ENCODE measurements at regions not wholly inside any gene's neighbourhood (a gene's known extent, or its start where the extent isn't known, plus 50 kb on each side); places are given as distances from the start of the nearest gene placed in this dataset.
A peak's percentile ranks its signal among the peaks of the same experiment; 100 is the strongest.

DNA sequence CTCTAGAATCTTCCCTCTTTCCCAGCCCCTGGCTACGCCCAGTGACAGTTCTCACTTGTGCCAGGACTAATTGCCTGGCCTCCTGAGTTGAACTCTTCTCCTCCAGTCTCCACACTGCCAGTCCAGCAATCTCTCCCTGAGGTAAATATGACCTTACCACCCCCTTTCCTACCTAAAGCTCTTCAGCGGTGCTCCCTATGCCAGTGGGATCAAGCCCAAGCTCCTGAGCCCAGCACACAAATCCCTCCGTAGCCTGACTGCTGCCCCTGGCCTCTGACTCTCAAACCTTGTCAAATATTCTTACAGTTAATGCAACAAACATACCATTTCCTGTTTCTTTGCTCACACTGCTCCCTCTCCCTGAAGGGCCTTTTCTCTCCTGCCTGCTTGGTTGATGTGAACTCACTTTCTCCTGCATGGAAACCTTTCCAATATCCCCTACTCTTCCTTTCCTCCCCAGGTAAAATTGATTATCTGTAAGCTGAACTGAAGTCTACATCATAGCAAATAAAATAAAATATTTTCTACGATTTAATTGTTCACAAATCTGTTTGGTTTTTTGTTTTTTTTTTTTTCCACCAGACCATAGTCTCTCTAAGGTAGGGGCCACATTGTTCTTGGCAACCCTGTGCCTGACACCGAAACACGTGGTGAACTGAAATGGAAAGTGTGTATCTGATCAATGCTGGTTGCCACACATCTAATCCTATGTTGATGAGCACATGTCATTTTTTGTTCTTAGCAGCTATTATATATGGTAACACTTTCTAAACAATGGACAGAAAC is 147.5 kb downstream of the SLC38A6 start:
- H3K27ac ChIP-seq (ENCODE audit: poor library complexity, severe bottlenecking): no peak overlapping the region
- no peaks in the 10 kb centered on the region for H3K36me3 ChIP-seq (ENCODE audit: low read depth)
- H3K4me1 ChIP-seq (ENCODE audit: insufficient read depth, poor library complexity, severe bottlenecking): no peaks in the 10 kb centered on the region
- DNase-seq (ENCODE audit: low spot score) (no peak), ATAC-seq (ENCODE audit: low read depth) (no peak)
- H3K4me3 ChIP-seq (ENCODE audit: severe bottlenecking): no peak overlapping the region
- H3K9me3 ChIP-seq (ENCODE audit: severe bottlenecking): no peaks in the 10 kb centered on the region
- H3K27me3 ChIP-seq (ENCODE audit: insufficient read depth, poor library complexity, severe bottlenecking): no peaks in the 10 kb centered on the region
- TF ChIP-seq, protein P1, sequence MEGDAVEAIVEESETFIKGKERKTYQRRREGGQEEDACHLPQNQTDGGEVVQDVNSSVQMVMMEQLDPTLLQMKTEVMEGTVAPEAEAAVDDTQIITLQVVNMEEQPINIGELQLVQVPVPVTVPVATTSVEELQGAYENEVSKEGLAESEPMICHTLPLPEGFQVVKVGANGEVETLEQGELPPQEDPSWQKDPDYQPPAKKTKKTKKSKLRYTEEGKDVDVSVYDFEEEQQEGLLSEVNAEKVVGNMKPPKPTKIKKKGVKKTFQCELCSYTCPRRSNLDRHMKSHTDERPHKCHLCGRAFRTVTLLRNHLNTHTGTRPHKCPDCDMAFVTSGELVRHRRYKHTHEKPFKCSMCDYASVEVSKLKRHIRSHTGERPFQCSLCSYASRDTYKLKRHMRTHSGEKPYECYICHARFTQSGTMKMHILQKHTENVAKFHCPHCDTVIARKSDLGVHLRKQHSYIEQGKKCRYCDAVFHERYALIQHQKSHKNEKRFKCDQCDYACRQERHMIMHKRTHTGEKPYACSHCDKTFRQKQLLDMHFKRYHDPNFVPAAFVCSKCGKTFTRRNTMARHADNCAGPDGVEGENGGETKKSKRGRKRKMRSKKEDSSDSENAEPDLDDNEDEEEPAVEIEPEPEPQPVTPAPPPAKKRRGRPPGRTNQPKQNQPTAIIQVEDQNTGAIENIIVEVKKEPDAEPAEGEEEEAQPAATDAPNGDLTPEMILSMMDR (IDR thresholded peaks at IDR 0.05; ENCODE audit: poor library complexity, severe bottlenecking): no peak

DNA sequence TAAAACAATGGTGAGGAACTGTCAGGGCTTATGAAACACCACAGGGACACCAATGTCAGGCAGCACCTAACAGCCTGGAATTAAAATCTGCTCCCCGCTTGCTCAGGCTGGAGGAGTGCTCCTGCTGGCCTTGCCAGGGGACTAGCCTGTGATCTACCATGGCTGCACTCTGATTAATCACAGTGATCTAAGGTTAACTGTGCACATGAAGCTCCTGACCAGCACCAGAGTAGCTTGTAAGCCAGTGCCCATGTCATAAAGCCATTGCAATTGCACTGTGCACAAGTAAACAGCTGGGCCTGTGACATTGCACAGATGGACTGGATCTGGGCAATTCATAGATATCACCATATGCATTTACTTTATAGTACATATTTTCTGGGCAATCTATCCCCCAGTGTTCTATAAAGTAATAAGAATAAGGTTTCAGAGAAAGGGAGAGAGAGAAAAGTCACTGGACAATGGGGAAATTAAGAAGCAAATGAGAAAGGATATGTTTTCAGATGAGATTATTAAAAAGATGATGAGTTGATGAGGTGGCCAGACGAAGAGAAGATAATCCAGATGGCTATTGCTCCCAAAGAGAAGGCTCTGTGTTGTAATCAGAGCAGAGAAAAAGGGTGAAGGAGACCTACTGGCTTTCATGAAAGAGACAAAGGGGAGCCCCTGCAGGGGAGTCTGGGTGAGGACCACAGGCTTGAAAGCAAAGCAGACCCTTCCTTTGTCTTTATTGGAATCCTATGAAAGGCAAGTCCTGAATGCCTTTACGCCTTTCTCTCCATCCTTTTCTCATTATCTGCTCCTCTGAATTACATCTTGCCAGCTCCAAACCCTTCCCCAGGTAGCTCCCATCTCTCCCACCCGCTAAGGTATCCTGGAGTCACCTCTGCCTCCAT is 145.8 kb downstream of the SLC38A6 start:
- H3K4me3 ChIP-seq (ENCODE audit: severe bottlenecking): no peak overlapping the region
- ATAC-seq (ENCODE audit: low read depth) (no peak), DNase-seq (ENCODE audit: low spot score) (no peak)
- no peaks in the 10 kb centered on the region for H3K9me3 ChIP-seq (ENCODE audit: severe bottlenecking)
- H3K27ac ChIP-seq (ENCODE audit: poor library complexity, severe bottlenecking): no peak overlapping the region
- no peaks in the 10 kb centered on the region for H3K4me1 ChIP-seq (ENCODE audit: insufficient read depth, poor library complexity, severe bottlenecking)
- TF ChIP-seq, protein P1 (IDR thresholded peaks at IDR 0.05; ENCODE audit: poor library complexity, severe bottlenecking): no peak
- no peaks in the 10 kb centered on the region for H3K27me3 ChIP-seq (ENCODE audit: insufficient read depth, poor library complexity, severe bottlenecking)
- H3K36me3 ChIP-seq (ENCODE audit: low read depth): no peaks in the 10 kb centered on the region

DNA sequence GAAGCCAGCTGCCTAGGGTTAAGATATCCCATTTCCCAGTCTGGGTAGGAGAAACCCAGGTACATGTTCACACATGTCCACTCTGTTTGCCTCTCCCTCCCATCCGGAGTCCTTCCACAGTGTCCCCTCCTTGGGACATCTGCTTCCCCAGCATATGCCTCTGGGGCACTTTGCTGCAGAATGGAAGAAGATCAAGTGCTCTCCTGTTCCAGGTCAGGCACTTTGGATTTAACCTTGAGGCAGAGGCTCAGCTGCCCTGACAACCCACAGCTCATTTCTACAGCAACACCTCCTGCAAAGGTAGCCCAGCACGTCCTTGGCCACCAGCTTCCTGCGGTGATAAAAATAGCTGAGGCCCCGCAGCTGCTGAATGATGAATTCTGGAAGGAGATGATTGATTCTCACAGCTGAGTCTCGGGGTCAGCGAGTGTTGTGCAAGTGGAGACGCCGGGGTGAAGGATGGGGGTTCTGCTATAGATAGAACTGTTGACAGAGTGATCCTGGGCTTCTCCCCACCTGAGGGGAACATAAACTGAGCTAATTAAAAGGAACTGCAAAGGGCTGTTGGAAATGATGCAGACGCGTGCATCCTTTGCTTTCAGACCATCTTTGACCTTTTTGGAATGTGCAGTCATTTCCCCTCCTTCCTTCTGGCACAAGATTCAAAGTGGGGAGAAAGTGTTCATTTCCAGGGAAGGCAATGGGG is 145.0 kb downstream of the SLC38A6 start:
- TF ChIP-seq, protein P1 (IDR thresholded peaks at IDR 0.05; ENCODE audit: poor library complexity, severe bottlenecking): no peak
- no peaks in the 10 kb centered on the region for H3K9me3 ChIP-seq (ENCODE audit: severe bottlenecking)
- H3K36me3 ChIP-seq (ENCODE audit: low read depth): no peaks in the 10 kb centered on the region
- ATAC-seq (ENCODE audit: low read depth): 0 out of 3 replicates have a peak, but pooled peaks have one; percentile 17
- DNase-seq (ENCODE audit: low spot score): no peak
- no peak overlapping the region for H3K4me3 ChIP-seq (ENCODE audit: severe bottlenecking)
- H3K4me1 ChIP-seq (ENCODE audit: insufficient read depth, poor library complexity, severe bottlenecking): no peaks in the 10 kb centered on the region
- H3K27me3 ChIP-seq (ENCODE audit: insufficient read depth, poor library complexity, severe bottlenecking): no peaks in the 10 kb centered on the region
- no peak overlapping the region for H3K27ac ChIP-seq (ENCODE audit: poor library complexity, severe bottlenecking)

DNA sequence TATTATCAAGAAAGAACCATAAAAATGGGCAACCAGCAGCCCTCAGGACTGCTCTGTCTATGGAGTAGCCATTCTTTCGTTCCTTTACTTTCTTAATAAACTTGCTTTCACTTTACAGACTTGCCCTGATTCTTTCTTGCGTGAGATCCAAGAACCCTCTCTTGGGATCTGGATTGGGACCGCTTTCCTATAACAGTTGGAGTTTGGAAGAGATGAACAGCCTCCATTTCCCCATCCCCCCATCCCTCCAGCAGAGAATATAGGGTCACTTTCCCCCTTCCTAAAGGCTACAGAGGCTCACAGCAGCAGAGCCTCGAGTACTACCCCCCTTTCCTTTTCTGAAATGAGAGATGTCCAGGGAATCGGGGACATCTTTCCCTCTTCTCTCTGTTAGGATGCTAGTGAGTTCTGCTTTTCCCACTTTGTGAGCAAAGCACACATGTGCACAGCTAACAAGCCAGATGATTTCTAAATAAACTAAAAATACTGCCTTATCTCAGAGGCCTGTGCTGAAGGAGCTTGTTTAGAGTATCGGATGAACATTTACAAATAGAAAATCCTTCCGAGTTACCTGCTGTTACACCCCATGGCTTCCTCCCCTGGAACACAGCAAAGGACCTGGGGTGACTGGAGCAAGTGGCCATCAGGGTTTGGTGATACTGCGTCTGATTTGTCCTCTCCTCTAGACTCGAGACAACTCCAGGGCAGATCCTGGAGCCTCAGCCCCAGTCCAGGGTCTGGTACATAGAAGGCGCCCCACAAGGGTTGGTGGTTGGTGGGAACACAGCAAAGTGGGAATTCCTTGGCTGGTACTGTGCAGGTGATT is 144.2 kb downstream of the SLC38A6 start:
- no peaks in the 10 kb centered on the region for H3K36me3 ChIP-seq (ENCODE audit: low read depth)
- H3K9me3 ChIP-seq (ENCODE audit: severe bottlenecking): no peaks in the 10 kb centered on the region
- ATAC-seq (ENCODE audit: low read depth) (no peak), DNase-seq (ENCODE audit: low spot score) (no peak)
- H3K4me3 ChIP-seq (ENCODE audit: severe bottlenecking): no peak overlapping the region
- TF ChIP-seq, protein P1 (IDR thresholded peaks at IDR 0.05; ENCODE audit: poor library complexity, severe bottlenecking): no peak
- H3K27me3 ChIP-seq (ENCODE audit: insufficient read depth, poor library complexity, severe bottlenecking): no peaks in the 10 kb centered on the region
- no peaks in the 10 kb centered on the region for H3K4me1 ChIP-seq (ENCODE audit: insufficient read depth, poor library complexity, severe bottlenecking)
- H3K27ac ChIP-seq (ENCODE audit: poor library complexity, severe bottlenecking): no peak overlapping the region

Data from RWPE2 (cell line).